GM12864 (cell line): ENCODE measurements at regions not wholly inside any gene's neighbourhood (a gene's known extent, or its start where the extent isn't known, plus 50 kb on each side); places are given as distances from the start of the nearest gene placed in this dataset.

Experiments used
- DNase-seq: peaks from one replicate; pipeline ENCODE4 v3.0.0-alpha.2; 2011; ENCODE audit warnings: low read depth
- H3K4me3 ChIP-seq: 2 replicates; pipeline ENCODE4 v1.5.1; 2011; ENCODE audit warnings: mild to moderate bottlenecking, low read depth, low read length, control low read depth
- CTCF ChIP-seq: IDR thresholded peaks from 2 replicates; pipeline ENCODE4 v1.5.1; 2011; ENCODE audit warnings: low read depth, mild to moderate bottlenecking, moderate library complexity, low read length, control low read depth, inconsistent platforms; ENCODE audit errors: missing control alignments

GRCh38 chr11:41954034-41954433 is 494.6 kb upstream of the LRRC4C start:
- no peak for DNase-seq

GRCh38 chr11:41955066-41955465 is 495.6 kb upstream of the LRRC4C start:
- DNase-seq: no peak
- TF ChIP-seq CTCF: no peak
- H3K4me3 ChIP-seq: no peak overlapping the region

More at GRCh38 chr11:41954034-41954433, 494.6 kb upstream of the LRRC4C start:
- H3K4me3 ChIP-seq: no peak overlapping the region
- no peak for TF ChIP-seq CTCF

- no peak for TF ChIP-seq CTCF
- no peak overlapping the region for H3K4me3 ChIP-seq
- no peak for DNase-seq
Observed at GRCh38 chr11:41955635-41956400, 496.4 kb upstream of the LRRC4C start.

- DNase-seq: no peak
- no peak for TF ChIP-seq CTCF
- H3K4me3 ChIP-seq: no peak overlapping the region
Observed at GRCh38 chr11:41963406-41963805, 504.0 kb upstream of the LRRC4C start.

- no peak for DNase-seq
- TF ChIP-seq CTCF: no peak
- no peak overlapping the region for H3K4me3 ChIP-seq
Observed at GRCh38 chr11:41970681-41971080, 511.2 kb upstream of the LRRC4C start.

- no peak for DNase-seq
- no peak overlapping the region for H3K4me3 ChIP-seq
- no peak for TF ChIP-seq CTCF
Observed at GRCh38 chr11:41971592-41971991, 512.1 kb upstream of the LRRC4C start.

GRCh38 chr11:41978945-41979344 is 519.5 kb upstream of the LRRC4C start:
- H3K4me3 ChIP-seq: no peak overlapping the region
- no peak for DNase-seq

More at GRCh38 chr11:41978945-41979344, 519.5 kb upstream of the LRRC4C start:
- TF ChIP-seq CTCF: no peak
